Ovary (tissue), 3 donors: ENCODE measurements at regions not wholly inside any gene's neighbourhood (a gene's known extent, or its start where the extent isn't known, plus 50 kb on each side); places are given as distances from the start of the nearest gene placed in this dataset.

Experiments
- POLR2A ChIP-seq: fragments of 450-650 bp; IDR thresholded peaks from one replicate; pipeline ENCODE4 v1.6.1; 2017; ENCODE audit warnings: antibody characterized with exemption, mild to moderate bottlenecking, moderate library complexity
- TF ChIP-seq, protein P1 (sequence below), 3 donors: fragments of 450-650 bp in 2 of 3; fragments of 200-600 bp in 1 of 3; IDR thresholded peaks; one replicate each; pipeline versions ENCODE4 v1.5.1 to v1.8.0; 2016 to 2022; ENCODE audit warnings: antibody characterized with exemption in 3 of 3, mild to moderate bottlenecking in 1 of 3
- donor health status: DM: no; HTN: no; CAD: no.

DNA sequence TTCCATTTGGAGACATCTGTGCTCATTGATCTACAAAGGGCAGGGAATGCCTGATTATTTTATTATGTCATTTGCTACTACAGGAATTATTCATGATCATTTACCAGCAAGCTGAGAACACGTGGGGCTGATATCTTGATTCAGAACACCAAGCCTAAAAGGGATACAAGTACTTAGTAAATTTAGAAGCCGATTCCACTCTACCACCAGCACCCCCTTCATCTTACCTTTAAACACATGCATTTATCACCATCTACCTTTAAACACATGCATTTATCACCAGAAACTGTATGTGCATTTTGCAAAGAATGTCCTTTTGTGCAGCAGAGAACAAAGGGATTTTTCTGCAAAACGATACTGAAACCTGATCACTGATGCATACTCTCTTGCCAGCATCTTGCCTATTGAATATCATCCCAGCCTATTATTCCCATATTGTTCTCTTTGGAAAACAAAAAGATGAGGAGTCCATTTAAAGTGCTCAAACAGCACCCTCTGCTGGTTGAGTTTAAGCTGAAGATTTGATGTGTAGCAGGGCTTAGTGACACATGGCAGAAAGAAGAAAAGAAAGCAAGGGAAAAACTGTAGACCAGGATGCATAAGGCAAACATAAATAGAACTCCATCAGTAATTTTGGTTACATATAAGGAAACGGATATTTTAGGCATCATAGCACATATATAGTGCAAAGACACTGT lies 132.6 kb upstream of the PLEKHG7 start:
- no peak for TF ChIP-seq POLR2A
- TF ChIP-seq, protein P1, sequence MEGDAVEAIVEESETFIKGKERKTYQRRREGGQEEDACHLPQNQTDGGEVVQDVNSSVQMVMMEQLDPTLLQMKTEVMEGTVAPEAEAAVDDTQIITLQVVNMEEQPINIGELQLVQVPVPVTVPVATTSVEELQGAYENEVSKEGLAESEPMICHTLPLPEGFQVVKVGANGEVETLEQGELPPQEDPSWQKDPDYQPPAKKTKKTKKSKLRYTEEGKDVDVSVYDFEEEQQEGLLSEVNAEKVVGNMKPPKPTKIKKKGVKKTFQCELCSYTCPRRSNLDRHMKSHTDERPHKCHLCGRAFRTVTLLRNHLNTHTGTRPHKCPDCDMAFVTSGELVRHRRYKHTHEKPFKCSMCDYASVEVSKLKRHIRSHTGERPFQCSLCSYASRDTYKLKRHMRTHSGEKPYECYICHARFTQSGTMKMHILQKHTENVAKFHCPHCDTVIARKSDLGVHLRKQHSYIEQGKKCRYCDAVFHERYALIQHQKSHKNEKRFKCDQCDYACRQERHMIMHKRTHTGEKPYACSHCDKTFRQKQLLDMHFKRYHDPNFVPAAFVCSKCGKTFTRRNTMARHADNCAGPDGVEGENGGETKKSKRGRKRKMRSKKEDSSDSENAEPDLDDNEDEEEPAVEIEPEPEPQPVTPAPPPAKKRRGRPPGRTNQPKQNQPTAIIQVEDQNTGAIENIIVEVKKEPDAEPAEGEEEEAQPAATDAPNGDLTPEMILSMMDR (IDR thresholded peaks at IDR 0.05) = peak; percentile 47 to 93 (median 90)
